Stimulated activated CD4-positive, alpha-beta T cell treated with anti-CD3 and anti-CD28 coated beads, Interleukin-1b, Interleukin-23, amount 100 ng/mL, for 4 hours (primary cell): ENCODE measurements at regions not wholly inside any gene's neighbourhood (a gene's known extent, or its start where the extent isn't known, plus 50 kb on each side); places are given as distances from the start of the nearest gene placed in this dataset.

ENCODE experiments used
- DNase-seq, 2 donors: peaks; one replicate each; pipeline ENCODE4 v3.0.0-alpha.2; 2020; ENCODE audit warnings: low read depth in 2 of 2

- no peak for DNase-seq
Measured at GRCh38 chr12:28937196-28937595, 211.9 kb upstream of the FAR2 start.

GRCh38 chr12:28938056-28938455, 211.0 kb upstream of the FAR2 start:
- no peak for DNase-seq

DNA sequence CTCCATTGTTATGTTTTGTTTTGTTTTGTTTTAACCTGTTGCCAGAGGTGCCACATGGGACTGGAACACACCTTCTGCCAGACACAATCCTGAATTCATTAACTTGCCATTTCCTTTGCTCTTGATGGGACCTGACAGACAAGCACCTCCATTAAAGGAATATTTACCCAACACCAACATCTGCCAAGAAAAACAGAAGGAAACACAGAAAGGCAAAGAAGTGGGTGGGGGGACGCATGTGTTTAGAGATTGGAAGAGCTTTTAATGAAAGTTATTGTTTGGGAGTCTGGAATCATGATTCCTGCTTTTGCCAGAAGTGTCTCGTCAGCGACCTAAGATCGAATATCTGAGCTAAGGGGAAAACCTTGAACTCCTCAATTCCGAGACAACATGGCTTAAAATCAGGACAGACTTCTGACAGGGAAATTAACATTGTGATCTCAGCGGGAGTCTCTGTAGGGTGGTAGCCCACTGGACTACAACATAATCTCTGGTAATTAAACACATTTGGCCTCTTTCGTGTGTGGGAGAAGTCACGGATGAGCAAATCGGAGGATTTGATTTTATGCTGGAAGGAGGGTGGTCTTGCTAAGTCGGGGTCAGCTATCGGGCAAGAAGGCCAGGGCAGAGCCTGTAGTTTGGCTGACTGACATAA, 210.4 kb upstream of the FAR2 start:
- DNase-seq = no peak

- no peak for DNase-seq
Measured at GRCh38 chr12:28939427-28939826, 209.7 kb upstream of the FAR2 start.

- no peak for DNase-seq
Measured at GRCh38 chr12:28941248-28941647, 207.8 kb upstream of the FAR2 start.

DNA sequence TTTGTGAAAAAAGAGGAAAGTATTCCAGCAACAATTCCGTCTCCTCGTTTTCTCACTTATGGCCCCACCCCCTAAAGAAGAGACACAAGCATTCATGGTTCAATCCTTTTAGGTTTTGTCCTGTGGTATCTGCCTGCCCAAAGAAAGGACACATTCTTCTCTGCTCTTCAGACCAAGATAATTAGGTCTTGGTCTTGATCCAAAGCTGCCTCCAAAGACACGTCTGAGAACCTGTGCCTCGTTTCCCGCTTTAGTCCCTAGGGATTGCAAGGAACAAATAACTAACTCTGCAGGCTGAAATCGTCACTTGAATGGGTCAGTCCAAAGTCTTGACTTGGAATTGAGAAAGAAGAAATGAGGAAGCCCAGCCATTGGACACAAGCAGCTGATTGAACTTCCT, 202.7 kb upstream of the FAR2 start:
- no peak for DNase-seq

DNA sequence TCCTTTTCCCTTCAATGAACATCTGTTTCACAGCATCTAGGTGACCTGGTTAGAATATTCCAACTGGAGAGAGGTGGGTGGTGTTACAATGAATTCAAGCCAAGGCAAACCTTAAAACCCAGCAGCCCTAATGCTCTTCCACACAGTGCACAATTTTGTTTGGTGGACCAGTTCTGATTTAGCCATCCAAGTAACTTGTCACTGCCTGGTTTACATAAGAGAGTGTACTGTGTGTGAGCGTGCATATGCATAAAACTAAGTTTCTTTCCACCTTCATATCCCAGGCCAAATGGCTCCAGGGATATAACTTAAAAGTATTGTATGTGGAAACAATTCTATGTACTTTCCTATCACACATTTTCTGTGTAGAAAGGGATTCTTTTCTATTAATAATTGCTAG, 200.4 kb upstream of the FAR2 start:
- no peak for DNase-seq

GRCh38 chr12:28949184-28949583, 199.9 kb upstream of the FAR2 start:
- no peak for DNase-seq

DNA sequence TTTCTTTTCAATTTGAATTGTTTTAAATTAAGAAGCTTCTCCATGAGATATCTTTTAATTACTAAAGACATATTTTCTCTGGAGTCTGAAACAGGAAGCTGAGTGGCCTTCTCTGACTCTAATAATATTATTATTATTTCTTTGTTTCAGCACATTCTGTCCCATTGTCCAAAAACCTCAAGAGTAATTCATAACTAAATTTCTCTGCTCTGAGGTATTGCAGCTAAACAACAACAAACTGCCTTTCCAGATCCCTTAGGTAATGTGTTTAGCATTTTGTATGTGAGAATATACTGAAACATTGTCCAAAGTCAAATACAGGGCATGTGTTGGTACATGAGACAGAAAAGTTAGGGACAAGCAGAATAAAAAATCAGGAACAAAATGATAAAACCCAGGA, 199.0 kb upstream of the FAR2 start:
- no peak for DNase-seq

DNA sequence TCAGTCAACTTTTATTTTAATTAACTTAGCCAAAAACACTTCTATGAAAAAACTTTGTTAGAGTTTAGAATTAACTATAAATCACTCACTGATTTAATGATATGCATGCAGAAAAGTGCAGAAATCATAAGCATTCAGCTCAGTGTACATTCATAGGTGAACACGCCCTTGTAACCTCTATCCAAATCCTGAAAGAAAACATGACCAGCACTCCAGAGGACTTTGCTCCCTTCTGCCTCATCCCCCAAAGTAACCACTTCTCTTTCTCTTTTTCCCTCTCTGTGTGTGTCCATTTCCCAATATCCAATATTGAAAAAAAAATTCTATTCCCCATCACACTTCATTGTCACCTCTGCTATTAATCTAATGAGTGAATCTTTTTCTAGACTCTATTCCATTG, 197.1 kb upstream of the FAR2 start:
- DNase-seq = no peak

DNA sequence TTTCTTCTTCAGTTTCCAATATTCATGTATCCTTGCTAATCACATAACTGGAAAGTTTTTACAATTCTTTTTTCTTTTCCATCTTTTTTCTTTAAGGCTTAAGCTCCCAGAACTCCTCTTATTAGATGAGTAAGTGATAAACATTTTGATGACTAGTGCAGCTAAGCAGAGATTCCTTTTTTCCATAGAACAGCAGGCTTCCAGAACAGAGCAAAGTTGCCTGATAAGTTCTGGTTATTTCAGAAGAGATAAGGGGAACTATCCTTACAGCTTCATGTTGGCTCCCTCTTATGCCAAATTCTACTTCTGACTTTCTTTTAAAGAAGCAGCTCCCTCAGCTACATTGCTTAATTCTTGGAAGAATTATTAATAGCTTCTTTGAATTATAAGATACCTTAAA, 194.7 kb upstream of the FAR2 start:
- no peak for DNase-seq

DNA sequence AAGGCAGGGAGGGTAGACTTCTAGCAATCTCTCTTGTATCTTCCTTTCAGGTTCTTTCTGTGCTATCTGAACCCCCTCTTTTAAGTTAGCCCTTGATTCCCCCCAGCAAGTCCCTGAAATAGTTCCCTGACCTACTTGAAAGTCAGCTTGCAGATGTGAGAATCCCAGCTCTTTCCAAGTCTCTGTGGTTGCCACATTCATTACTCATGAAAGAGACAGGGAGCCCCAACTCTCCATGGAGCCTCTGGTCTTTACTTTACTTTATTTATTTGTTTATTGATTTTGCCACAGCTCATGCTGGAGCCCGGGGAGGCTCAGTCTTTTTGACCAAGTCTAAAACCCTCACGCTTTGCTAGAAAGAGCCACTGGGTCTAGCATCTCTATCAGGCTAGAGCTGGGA, 193.6 kb upstream of the FAR2 start:
- no peak for DNase-seq

GRCh38 chr12:28955931-28956330, 193.1 kb upstream of the FAR2 start:
- DNase-seq = no peak

- no peak for DNase-seq
Measured at GRCh38 chr12:28958553-28959195, 190.4 kb upstream of the FAR2 start.

- DNase-seq = no peak
Measured at GRCh38 chr12:28961948-28962384, 187.1 kb upstream of the FAR2 start.

DNA sequence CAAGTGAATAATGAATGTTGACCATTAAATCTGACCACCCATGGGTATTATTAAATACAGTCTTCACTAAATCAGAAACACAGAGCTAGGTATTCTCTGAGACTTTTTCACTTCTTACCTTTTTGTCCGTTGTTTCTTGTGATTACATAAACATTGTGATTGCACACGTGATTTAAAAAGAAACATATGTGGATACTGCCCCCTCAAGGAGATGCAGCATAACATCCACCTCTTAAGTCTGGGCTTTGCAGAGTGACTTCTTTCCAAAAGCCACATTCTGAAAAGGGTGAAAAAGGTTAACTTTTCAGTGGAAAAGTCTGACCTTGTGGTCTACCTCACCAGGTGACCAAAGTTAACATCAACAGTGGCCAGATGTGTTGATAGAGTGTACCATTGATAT, 185.5 kb upstream of the FAR2 start:
- DNase-seq = no peak

DNA sequence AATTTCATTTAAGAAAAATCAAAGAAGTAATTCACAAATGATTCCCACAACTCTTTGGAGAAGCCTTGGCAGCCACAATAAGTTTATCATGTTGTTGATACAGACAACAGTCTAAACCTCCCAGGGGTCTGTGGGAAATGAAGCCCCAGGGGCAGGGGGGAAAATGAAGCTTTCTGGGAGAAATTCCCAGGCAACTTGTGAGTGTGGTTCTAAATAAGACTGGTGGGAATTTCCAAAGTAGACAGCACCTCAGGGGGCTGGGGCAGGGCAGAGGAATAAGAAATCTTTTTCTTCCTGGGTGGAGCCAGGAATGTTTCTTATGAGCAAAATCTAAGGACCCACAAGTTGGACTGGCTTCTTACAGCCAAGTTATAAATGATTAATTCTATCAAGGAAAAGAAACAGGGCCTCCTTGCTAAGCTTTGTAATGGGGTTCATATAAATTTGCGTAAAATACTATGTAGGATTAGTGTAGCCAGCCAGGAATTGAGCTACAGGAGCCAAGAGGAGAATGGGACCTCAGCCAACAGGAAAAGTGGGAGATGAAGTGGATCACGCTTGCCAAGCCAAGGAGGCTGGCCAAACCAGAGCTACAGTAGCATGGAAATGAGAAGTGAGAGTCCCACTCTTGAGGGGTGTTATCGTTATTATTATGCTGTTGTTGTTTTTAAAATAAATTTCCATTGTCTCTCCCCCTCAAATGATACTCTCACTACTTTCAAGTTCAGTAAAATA, 182.9 kb upstream of the FAR2 start:
- no peak for DNase-seq

DNA sequence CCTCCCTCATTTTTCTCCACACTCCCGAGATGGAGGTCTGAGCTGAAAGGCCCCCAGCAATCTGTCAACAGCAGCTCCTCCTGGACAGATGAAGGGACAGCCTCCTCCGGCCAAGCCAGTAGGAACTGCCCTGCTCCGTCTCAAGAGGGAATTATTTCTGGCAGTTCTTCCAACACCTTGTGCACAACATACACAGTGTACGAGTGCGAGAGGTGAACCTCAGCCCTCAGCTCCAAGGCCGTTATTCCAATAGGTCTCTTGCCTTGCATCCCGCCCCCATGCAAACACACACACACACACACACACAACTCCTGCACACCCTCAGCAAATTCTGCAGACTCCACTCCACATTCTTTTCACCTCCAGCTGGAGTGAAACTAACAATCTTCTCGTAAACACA, 181.7 kb upstream of the FAR2 start:
- DNase-seq = no peak

DNA sequence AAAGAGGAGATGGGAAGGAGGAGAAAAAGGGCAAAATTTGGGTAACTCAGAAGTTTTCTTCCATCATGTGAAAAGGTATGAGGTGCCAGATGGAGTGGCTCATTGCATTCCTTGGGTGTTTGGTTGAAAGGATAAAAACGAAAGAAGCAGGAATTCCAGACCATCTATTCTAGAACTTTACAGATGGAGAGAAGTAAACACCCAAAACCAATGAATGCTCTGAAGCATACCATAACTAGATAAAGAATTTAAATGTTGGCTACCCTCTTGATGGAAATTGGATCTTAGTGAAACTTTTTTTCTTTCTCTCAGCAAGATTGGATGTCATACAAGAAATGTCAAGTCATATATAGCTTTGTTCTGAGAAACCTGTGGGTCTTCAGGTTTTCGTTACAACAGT, 175.6 kb upstream of the FAR2 start:
- no peak for DNase-seq

GRCh38 chr12:28974166-28974565, 174.9 kb upstream of the FAR2 start:
- no peak for DNase-seq

GRCh38 chr12:28974883-28975282, 174.2 kb upstream of the FAR2 start:
- no peak for DNase-seq

DNA sequence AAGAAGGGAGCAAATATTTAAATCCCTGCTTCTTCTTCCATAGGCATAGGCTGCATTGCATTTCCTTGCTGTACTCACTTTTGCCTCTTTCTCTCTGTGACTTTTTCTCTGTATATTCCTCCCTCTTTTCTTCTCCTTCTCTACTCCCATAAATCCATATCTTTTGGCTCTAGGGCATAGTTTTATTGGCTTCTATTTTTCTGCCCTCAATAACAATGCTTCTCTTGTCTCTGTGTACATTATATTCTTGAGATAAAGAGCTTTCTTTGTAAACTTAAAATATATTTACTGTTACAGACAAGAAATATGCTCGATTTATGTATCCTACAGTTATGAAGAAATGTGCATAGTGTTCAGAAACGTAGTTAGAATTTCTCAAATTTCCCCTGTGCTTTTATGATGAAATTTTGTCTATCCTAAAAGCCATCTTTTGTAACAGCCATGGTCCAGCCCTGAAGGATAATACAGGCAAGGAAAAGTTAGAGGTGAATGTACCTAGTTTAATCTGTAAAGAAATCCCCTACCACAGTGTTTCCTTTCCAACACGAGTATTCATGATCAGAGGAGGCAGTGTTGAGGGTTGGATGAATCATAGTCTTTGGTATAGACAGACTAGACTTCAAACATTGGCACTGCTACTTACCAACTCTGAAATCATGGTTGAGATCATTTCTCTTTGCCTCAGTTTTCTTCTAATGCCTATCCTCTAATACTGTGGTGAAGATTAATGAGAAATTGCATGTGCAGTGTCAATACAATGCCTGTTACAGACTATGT, 173.3 kb upstream of the FAR2 start:
- no peak for DNase-seq
